Liver (tissue), 3 donors: ENCODE measurements at regions not wholly inside any gene's neighbourhood (a gene's known extent, or its start where the extent isn't known, plus 50 kb on each side); places are given as distances from the start of the nearest gene placed in this dataset.

ENCODE experiments used
- ATF3 ChIP-seq: IDR thresholded peaks from 2 replicates; pipeline ENCODE4 v1.6.1; 2016; ENCODE audit warnings: antibody characterized with exemption
- CTCF ChIP-seq: fragments of 150-350 bp; IDR thresholded peaks from 2 replicates; pipeline ENCODE4 v1.5.1; 2017; ENCODE audit warnings: improper control_type of control experiment, low read depth, low read length; ENCODE audit not compliant: missing input control
- EGR1 ChIP-seq, 2 donors: IDR thresholded peaks; 2 replicates each; pipeline ENCODE4 v1.6.1; 2016 to 2018; ENCODE audit warnings: antibody characterized with exemption in 2 of 2, low read depth in 2 of 2
- GABPA ChIP-seq, 2 donors: IDR thresholded peaks in 1 of 2; conservative IDR thresholded peaks in 1 of 2; 2 replicates each; pipeline ENCODE4 v1.6.1; 2016; ENCODE audit warnings: antibody characterized with exemption in 2 of 2, mild to moderate bottlenecking in 1 of 2, moderate library complexity in 1 of 2
- JUND ChIP-seq, 2 donors: IDR thresholded peaks; 2 replicates each; pipeline ENCODE4 v1.6.1; 2016; ENCODE audit warnings: antibody characterized with exemption in 2 of 2
- MAX ChIP-seq: IDR thresholded peaks from 2 replicates; pipeline ENCODE4 v1.6.1; 2016; ENCODE audit warnings: antibody characterized with exemption
- RAD21 ChIP-seq, 2 donors: IDR thresholded peaks; 2 replicates each; pipeline ENCODE4 v1.6.1; 2016; ENCODE audit warnings: antibody characterized with exemption in 2 of 2, mild to moderate bottlenecking in 2 of 2
- REST ChIP-seq: IDR thresholded peaks from 2 replicates; pipeline ENCODE4 v1.6.1; 2016; ENCODE audit warnings: antibody characterized with exemption, mild to moderate bottlenecking
- SP1 ChIP-seq: IDR thresholded peaks from 2 replicates; pipeline ENCODE4 v1.6.1; 2018; ENCODE audit warnings: antibody characterized with exemption, mild to moderate bottlenecking
- TAF1 ChIP-seq: conservative IDR thresholded peaks from 2 replicates; pipeline ENCODE4 v1.6.1; 2016; ENCODE audit warnings: antibody characterized with exemption, mild to moderate bottlenecking
- YY1 ChIP-seq: IDR thresholded peaks from 2 replicates; pipeline ENCODE4 v1.6.1; 2016; ENCODE audit warnings: antibody characterized with exemption, mild to moderate bottlenecking
- donor health status: healthy.
- donor health status: healthy.

GRCh38 chr4:3675251-3676115 is 90.7 kb upstream of the ADRA2C start:
- TF ChIP-seq EGR1 (IDR thresholded peaks at IDR 0.05; ENCODE audit: low read depth in 2 of 2): no peak
- no peak for TF ChIP-seq CTCF
- no peak for TF ChIP-seq REST
- no peak for TF ChIP-seq MAX
- TF ChIP-seq TAF1: no peak
- TF ChIP-seq ATF3: no peak
- TF ChIP-seq GABPA (IDR thresholded peaks at IDR 0.05 in 1 of 2, conservative IDR thresholded peaks at IDR 0.05 in 1 of 2): no peak
- TF ChIP-seq SP1: no peak
- no peak for TF ChIP-seq YY1
- no peak for TF ChIP-seq RAD21 (IDR thresholded peaks at IDR 0.05)
- TF ChIP-seq JUND (IDR thresholded peaks at IDR 0.05): no peak
